Thyroid gland (tissue), 4 donors: ENCODE measurements at regions not wholly inside any gene's neighbourhood (a gene's known extent, or its start where the extent isn't known, plus 50 kb on each side); places are given as distances from the start of the nearest gene placed in this dataset.

Experiments
- DNase-seq, 2 donors: peaks; one replicate each; pipeline ENCODE4 v3.0.0-alpha.2; 2019
- H3K27ac ChIP-seq, 3 donors: fragments of 200-600 bp; sonication (generic); 1 replicate in 2 of 3; 2 replicates in 1 of 3; pipeline ENCODE4 v1.5.1; 2016 to 2019; ENCODE audit warnings: mild to moderate bottlenecking in 1 of 3, moderate library complexity in 1 of 3
- H3K27me3 ChIP-seq: fragments of 200-600 bp; sonication (generic); one replicate; pipeline ENCODE4 v1.5.1; 2019
- H3K36me3 ChIP-seq, 2 donors: fragments of 200-600 bp; sonication (generic); one replicate each; pipeline ENCODE4 v1.5.1; 2016 to 2019
- H3K4me1 ChIP-seq, 2 donors: fragments of 200-600 bp; sonication (generic); one replicate each; pipeline ENCODE4 v1.5.1; 2017 to 2019
- H3K4me3 ChIP-seq, 3 donors: fragments of 200-600 bp; sonication (generic); replicated peaks in 1 of 3; 1 replicate in 2 of 3; 2 replicates in 1 of 3; pipeline ENCODE4 v1.5.1; 2016; ENCODE audit warnings: mild to moderate bottlenecking in 1 of 3
- H3K9me3 ChIP-seq: fragments of 200-600 bp; sonication (generic); one replicate; pipeline ENCODE4 v1.5.1; 2017
- POLR2A ChIP-seq, 2 donors: fragments of 450-650 bp; IDR thresholded peaks; one replicate each; pipeline ENCODE4 v1.6.1; 2017; ENCODE audit warnings: antibody characterized with exemption in 2 of 2, mild to moderate bottlenecking in 2 of 2, moderate library complexity in 1 of 2
- WGBS, 2 donors: methylation state at CpG; one replicate each; pipeline ENCODE4 v1.1.5; 2017; 5-methylcytosine and 5-hydroxymethylcytosine counted together
- intact Hi-C: fragments of 100-400 bp; cut with DNase I; formaldehyde crosslinking; loops from one replicate; pipeline ENCODE4 v1.15.1; 2023
- TF ChIP-seq, protein P1 (sequence below), 6 experiments: fragments of 200-600 bp in 3 of 6; fragments of 450-650 bp in 3 of 6; sonication (generic) in 3 of 6; IDR thresholded peaks; one replicate each; pipeline ENCODE4 v1.5.1; 2016 to 2019; ENCODE audit warnings: antibody characterized with exemption in 6 of 6, mild to moderate bottlenecking in 2 of 6, inconsistent platforms in 1 of 6, moderate library complexity in 1 of 6

DNA sequence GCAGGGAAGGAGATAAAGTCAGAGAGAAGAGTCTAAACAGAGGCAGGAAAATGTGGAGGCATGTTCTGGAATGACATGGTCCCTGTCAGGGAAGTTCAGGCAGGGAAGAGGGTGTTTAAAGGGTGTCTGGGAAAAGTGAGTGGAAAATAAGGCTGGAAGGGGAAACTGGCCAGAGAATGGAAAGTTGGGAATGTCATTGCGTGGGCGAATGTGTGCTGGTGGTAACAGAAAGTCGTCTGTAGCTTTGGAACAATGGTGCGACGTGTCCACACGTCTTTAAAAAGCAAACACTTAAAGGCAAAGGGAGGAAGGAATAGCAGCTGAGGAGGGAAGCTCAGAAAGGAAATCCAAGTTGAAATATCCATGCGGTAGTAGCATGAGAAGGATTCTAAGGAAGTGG, 469.5 kb upstream of the SALL3 start:
- no peaks in the 10 kb centered on the region for H3K4me1 ChIP-seq
- intact Hi-C loops: no loop called here
- no peaks in the 10 kb centered on the region for H3K36me3 ChIP-seq
- H3K4me3 ChIP-seq: no peak overlapping the region
- no peak for TF ChIP-seq POLR2A (IDR thresholded peaks at IDR 0.05)
- TF ChIP-seq, protein P1, sequence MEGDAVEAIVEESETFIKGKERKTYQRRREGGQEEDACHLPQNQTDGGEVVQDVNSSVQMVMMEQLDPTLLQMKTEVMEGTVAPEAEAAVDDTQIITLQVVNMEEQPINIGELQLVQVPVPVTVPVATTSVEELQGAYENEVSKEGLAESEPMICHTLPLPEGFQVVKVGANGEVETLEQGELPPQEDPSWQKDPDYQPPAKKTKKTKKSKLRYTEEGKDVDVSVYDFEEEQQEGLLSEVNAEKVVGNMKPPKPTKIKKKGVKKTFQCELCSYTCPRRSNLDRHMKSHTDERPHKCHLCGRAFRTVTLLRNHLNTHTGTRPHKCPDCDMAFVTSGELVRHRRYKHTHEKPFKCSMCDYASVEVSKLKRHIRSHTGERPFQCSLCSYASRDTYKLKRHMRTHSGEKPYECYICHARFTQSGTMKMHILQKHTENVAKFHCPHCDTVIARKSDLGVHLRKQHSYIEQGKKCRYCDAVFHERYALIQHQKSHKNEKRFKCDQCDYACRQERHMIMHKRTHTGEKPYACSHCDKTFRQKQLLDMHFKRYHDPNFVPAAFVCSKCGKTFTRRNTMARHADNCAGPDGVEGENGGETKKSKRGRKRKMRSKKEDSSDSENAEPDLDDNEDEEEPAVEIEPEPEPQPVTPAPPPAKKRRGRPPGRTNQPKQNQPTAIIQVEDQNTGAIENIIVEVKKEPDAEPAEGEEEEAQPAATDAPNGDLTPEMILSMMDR (IDR thresholded peaks at IDR 0.05): no peak
- no peaks in the 10 kb centered on the region for H3K27me3 ChIP-seq
- no peak overlapping the region for H3K27ac ChIP-seq
- 35 to 47% methylated on average over 7 of the region's 7 CpGs for WGBS, 2 donors
- no peaks in the 10 kb centered on the region for H3K9me3 ChIP-seq
- no peak for DNase-seq

DNA sequence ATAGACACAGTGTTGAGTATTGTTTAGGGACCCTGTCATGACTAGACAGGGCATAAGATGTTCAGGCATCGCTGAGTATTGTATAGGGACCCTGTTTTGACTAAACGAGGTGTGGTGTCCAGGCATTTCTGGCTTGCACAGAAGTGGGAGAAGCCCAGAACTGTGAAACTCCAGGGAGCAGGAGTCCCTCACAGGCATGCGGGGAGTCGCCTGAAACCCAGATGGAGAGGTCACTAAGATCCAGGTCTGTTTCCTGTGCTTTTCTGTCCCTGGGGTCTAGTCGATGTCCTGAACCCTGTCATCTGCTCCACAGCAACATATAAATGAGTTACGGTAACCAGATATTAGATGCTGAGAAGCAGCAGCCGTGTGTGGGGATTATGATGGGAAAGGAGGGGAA, 469.0 kb upstream of the SALL3 start:
- Histone ChIP-seq H3K9me3 (no peaks in the 10 kb centered on the region), H3K4me3 (no peak overlapping the region), H3K27me3 (no peaks in the 10 kb centered on the region), H3K4me1 (no peaks in the 10 kb centered on the region), H3K36me3 (no peaks in the 10 kb centered on the region), H3K27ac (no peak overlapping the region)
- WGBS, 2 donors: 56 to 64% methylated on average over 7 of the region's 7 CpGs
- intact Hi-C loops: no loop called here
- no peak for DNase-seq
- TF ChIP-seq, protein P1 (IDR thresholded peaks at IDR 0.05): no peak

DNA sequence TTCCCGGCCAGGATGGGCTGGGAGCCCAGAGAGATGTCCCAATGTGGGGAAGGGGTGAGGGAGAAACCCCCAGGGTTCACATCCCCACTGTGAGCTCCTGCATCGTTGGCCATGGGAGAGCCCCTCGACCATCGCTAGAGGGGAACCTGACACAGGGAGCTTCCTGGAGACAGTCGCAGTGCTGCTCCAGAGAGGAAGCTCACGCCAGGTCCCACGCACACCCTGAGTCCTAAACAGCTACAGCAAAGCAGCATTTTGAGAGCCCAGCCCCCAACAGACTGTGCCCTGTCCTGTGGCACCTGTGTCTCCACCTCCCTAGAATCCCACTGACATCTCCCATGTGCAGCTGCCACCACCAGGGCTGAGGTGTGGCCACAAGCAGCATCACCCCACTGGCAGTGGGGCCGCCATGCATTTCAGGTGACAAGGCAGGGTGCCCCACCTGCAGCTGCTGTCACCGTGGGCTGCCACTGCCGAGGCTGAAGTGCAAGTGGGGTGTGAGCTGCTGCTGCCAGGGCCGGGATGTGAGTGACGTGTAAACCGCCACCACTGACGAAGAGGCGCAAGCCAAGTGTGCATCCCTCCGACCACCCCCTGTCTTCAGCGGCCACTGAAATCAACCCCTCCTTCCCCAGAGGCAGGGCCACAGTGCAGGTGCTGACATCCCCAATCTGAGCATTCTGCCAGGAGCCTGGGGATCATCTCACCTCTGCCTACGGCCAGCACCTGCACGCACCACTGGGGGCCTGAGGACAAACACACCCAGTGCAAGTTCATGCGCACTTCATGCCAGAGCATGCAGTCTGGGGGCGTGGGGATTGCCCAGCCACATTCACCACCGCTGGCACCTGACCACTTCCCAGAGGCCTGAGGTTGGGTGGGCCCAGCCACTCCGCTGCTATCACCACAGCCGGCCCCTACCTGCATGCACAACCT, 467.7 kb upstream of the SALL3 start:
- no peak overlapping the region for H3K4me3 ChIP-seq
- no peaks in the 10 kb centered on the region for H3K36me3 ChIP-seq
- intact Hi-C loops: no loop called here
- DNase-seq: no peak
- no peak for TF ChIP-seq POLR2A (IDR thresholded peaks at IDR 0.05)
- TF ChIP-seq, protein P1 (IDR thresholded peaks at IDR 0.05): no peak
- H3K9me3 ChIP-seq: no peaks in the 10 kb centered on the region
- H3K27ac ChIP-seq: no peak overlapping the region
- 81 to 82% methylated on average over 5 to 24 of the region's 24 CpGs for WGBS, 2 donors
- H3K4me1 ChIP-seq: no peaks in the 10 kb centered on the region
- no peaks in the 10 kb centered on the region for H3K27me3 ChIP-seq

DNA sequence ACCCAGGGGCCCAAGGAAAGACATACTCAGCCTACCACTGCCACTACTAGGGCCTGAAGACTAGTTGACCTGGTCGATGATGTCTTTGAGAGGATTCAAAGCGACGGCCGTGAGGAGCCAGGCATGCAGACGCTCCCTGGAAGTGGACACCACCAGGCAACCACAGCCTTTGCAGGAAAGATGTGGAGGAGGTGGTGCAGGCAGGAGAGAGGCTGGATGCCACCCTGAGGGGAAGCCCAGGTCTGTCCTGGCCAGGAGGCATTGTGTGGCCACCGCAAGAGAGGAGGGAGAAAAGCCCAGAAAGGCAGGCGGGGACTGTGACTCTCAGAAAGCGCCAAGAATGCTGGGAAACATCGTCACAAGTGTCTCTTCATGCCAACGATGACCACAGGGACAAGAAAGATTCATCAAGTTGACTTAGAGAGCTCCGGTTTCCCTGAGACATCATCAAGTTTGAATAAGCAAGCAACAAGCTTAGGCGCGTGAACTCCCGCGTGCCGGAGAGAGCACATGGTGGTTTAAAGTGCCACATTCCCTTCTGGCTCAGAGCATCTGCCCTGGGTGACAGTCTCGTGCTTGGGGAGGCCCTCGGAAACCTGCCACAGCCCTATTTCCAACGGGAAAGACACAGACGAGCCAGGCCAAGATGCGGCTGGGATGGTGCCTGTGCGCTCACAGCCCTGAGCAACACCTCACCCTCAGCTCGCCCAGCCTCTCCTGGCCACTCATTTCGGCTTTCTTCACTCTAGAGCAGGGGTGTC, 464.5 kb upstream of the SALL3 start:
- no peak for TF ChIP-seq POLR2A (IDR thresholded peaks at IDR 0.05)
- TF ChIP-seq, protein P1 (IDR thresholded peaks at IDR 0.05): no peak
- Histone ChIP-seq H3K4me1 (no peaks in the 10 kb centered on the region), H3K4me3 (no peak overlapping the region), H3K9me3 (no peaks in the 10 kb centered on the region), H3K27me3 (no peaks in the 10 kb centered on the region), H3K36me3 (no peaks in the 10 kb centered on the region), H3K27ac (no peak overlapping the region)
- 86 to 89% methylated on average over 24 of the region's 24 CpGs for WGBS, 2 donors
- intact Hi-C loops: no loop called here
- no peak for DNase-seq

DNA sequence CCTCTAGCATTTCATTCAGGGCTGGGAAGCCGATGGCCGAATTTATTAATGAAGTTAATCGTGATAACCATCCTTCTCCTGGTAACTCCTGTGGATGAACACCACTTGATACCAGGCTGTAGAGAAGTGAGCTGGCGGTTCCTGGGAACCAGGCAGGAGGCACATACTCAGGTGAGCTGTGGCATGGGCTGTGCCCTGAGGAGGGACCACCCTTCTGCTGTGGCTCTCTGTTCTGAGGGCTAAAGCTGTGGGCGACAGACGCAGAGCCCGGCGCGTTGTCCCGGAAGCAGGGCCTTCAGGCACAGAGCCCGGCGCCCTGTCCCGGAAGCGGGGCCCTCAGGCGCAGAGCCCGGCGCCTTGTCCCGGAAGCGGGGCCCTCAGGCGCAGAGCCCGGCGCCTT, 462.3 kb upstream of the SALL3 start:
- Histone ChIP-seq H3K27ac (no peak overlapping the region), H3K9me3 (no peaks in the 10 kb centered on the region), H3K27me3 (no peaks in the 10 kb centered on the region), H3K4me1 (no peaks in the 10 kb centered on the region), H3K36me3 (no peaks in the 10 kb centered on the region), H3K4me3 (no peak overlapping the region)
- 91 to 93% methylated on average over 8 to 17 of the region's 22 CpGs for WGBS, 2 donors
- no peak for DNase-seq
- TF ChIP-seq, protein P1 (IDR thresholded peaks at IDR 0.05): no peak
- TF ChIP-seq POLR2A (IDR thresholded peaks at IDR 0.05): no peak
- intact Hi-C loops: no loop called here
